ENCODE measurements at regions not wholly inside any gene's neighbourhood (a gene's known extent, or its start where the extent isn't known, plus 50 kb on each side); places are given as distances from the start of the nearest gene placed in this dataset.

DNA sequence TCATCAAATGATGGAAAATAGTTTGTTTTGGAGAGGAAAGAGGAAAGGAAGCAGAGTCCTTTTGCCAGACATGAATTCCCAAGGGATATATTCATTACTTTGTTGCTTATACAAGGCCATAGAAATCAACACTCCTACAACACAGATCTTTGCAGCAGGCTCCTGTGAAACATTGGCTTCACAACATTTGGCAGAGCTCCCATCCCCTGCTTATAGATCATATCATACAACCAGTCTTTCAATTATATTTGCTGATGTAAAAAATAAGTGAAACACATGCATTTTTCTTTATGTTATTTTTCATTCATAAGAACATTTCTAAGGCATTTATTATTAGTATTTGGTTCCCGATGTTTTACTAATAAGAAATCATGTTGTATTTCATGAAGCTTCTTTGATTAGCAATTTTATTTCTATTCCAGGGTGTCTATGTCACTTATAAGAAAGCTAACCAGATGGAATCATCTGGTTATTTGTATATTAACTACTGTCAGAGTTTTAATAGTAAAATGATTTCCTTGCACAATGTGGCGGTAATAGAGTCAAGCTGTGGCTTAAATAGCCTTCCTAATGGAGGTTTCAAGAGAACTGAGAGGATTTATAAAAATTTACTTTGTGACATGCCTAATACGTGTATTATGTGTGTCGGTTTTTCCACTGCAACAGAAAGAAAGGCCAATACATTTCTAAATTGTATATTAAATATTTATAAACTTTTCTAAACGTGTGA, 470.3 kb upstream of the NCAM2 start:
- in situ Hi-C loops (cut with MboI; ENCODE audit: low pct_unique_long_range_greater_than_20kb, low sequenced_read_pairs), result no loop called here
- no peak for DNase-seq

DNA sequence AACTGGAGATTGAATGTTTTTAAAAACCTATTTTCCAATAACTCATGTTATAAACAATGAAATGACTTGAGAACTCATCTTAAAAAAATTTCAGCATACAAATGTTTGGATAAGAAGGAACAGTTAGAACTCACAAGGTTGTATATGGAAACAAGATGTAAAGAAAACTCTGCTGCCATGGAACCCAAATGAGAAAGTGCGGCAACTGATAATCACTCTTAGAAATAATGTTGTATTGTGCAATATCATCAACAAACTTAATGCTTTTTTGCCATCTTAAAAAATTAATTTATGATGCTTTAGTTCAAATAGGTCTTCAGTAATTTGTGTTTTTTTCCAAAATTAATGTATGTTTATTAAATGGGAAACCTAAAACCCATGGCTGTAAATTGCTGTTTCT, 461.1 kb upstream of the NCAM2 start:
- in situ Hi-C loops (cut with MboI; ENCODE audit: low pct_unique_long_range_greater_than_20kb, low sequenced_read_pairs), result no loop called here
- DNase-seq, result no peak

DNA sequence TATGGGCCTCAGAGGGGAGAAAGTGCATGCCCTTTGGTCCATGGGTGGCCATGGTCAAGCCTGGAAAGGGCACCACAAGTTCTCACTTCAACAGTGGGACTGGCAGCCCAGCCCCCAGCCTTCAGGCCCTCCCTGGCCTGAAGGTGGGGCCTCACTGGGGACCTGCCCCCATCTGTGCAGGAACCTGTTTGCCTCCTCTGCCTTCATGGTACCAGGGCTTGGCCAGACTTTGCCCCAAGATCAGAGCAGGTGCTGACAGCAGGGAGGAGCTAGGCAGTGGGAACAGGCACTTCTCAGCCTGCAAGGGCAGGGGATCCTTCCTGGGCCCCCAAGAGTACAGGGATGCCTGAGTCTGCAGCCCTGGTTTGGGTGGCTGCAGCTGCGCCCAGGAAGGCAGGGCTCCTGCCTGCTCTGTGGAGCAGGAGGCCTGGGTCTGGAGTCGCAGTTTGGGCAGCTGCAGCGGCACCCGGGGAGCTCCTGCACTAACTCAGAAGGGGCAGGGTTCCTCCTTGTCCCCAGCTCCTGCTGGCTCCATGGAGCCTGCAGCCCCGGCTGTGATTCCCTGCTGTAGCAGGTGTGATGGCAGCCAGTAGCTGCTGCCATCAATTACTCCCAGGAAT, 460.1 kb upstream of the NCAM2 start:
- in situ Hi-C loops (cut with MboI; ENCODE audit: low pct_unique_long_range_greater_than_20kb, low sequenced_read_pairs), result no loop called here

DNA sequence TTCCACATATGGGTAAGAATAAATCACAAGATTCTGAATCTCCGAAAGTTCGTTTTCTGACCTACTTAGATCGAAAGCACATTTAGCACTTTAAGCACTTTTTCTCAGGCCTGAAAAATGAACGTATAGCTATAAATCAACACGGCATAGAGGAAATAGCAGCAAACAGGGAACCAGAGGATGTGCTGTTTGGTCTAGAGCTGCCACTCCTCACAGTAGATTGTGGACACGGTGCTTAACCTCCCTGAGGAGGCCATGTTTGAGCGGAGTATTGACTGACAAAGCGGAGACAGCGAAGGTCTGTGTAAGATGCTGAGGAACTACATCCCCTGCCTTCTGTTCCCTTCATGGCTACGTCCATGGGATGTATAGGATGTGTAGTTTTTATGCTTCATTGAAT, 452.8 kb upstream of the NCAM2 start:
- DNase-seq, result no peak
- in situ Hi-C loops (cut with MboI; ENCODE audit: low pct_unique_long_range_greater_than_20kb, low sequenced_read_pairs), result no loop called here

More for the DNA sequence above, 460.1 kb upstream of the NCAM2 start:
- DNase-seq, result no peak

DNA sequence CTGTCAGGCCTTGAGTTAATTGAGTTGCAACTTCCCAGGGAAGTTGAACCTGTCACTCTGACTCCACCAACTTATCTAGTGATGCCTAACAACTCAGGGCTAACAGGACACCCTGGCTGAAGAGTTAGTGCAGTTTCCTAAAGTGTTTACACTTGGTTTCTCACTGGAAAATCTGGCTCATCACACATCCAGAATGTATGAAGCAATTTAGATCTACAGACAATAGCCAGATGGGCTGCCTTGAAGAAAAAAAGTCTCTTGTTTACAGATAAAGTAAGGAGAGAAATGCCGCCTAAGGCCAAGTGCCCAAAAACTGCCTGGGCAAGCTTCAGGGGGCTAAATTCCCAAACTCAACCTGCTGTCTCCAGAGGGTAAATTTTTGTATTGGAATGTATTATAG, 446.3 kb upstream of the NCAM2 start:
- in situ Hi-C loops (cut with MboI; ENCODE audit: low pct_unique_long_range_greater_than_20kb, low sequenced_read_pairs), result no loop called here
- DNase-seq, result no peak

DNA sequence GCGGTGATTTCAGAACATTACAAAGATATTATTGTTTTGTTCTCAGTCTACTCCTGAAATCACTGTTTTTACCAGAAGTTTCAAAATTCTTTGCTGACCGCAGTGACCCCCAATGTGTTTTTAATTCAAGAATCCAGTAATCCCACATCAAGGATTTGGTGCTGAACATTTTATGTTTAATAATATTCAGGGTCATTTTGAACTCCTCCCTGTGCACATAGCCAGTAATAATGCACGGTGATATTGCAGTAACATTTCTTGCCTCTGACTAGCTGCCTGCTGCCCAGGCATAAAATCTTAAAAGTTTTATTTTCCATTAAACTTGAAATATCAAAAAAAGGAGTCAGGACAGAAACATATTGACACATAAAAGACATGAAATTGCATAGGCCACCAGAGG, 443.4 kb upstream of the NCAM2 start:
- in situ Hi-C loops (cut with MboI; ENCODE audit: low pct_unique_long_range_greater_than_20kb, low sequenced_read_pairs), result no loop called here
- no peak for DNase-seq

DNA sequence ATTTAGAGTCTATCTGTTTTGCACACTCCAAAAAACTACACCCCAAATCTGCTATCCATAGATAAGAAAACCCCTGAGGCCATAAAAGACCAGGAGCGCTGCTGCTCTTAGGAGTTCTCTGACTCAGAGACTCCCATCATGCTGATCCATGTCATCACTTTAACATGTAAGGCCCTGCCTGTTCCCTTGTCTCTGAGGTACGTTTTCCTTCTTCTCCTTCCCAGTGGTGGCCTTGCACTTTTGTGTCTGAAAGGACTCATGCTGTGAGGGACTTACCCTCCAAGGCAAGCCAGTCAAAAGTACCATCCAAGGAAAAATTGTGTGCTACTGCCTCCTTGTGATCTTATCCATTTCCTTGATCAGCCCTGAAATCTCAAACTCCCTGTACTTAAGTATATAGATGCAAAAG, 427.4 kb upstream of the NCAM2 start:
- in situ Hi-C loops (cut with MboI; ENCODE audit: low pct_unique_long_range_greater_than_20kb, low sequenced_read_pairs), result no loop called here
- peak; percentile 68 for DNase-seq

DNA sequence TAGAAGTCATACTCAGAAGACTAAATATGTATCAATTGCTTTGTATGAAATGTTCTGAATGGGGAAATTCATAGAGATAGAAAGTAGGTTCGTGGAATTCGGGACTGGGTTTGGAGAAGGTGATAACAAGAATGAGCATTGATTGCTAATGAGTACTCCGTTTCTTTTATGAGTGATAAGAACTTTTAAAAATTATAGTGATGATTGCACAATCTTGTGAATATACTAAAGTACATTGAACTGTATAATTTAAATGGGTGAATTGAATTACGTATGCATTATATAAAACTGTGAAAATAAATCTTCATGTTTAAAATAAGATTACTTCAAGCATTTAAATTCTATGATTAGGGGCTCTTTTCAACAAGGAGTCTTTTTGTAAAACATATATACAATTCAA, 425.6 kb upstream of the NCAM2 start:
- DNase-seq, result no peak
- in situ Hi-C loops (cut with MboI; ENCODE audit: low pct_unique_long_range_greater_than_20kb, low sequenced_read_pairs), result no loop called here

DNA sequence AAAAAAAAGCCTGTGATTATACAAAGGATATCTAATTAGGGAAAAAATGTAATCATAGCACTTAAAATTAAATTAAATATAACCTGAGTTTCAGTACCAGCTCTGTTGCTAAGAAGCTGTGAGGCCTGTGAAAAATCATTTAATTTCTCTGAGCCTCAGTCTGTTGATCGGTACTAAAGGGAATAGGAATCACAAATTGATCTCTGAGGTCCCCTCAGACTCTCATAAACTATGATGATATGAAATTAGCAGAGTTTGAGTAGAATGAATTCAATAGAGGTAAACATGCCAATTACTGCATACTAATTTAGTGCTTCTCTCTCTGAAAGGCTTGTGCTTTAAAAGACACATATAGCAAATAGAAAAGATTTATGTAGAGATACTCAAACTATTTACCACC, 416.8 kb upstream of the NCAM2 start:
- in situ Hi-C loops (cut with MboI; ENCODE audit: low pct_unique_long_range_greater_than_20kb, low sequenced_read_pairs), result no loop called here
- DNase-seq, result no peak

DNA sequence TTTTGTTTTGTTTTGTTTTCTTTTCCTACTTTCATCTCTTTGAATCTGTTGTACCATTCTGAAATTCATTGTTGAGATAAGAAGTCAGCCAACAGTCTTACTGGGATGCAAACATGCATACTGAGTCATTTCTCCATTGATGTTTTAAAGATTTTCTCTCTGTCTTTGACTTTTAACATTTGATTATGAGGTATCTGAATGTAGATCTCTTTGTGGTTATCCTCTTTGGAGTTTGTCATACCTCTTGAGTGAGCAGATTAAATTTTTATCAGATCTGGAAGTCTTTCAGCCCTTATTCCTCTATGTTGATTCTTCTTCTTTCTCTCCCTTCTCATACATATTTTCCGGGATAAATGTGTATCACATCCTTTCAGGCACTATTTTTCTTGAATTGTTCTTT, 406.9 kb upstream of the NCAM2 start:
- peak; percentile 45 for DNase-seq
- in situ Hi-C loops (cut with MboI; ENCODE audit: low pct_unique_long_range_greater_than_20kb, low sequenced_read_pairs), result no loop called here

DNA sequence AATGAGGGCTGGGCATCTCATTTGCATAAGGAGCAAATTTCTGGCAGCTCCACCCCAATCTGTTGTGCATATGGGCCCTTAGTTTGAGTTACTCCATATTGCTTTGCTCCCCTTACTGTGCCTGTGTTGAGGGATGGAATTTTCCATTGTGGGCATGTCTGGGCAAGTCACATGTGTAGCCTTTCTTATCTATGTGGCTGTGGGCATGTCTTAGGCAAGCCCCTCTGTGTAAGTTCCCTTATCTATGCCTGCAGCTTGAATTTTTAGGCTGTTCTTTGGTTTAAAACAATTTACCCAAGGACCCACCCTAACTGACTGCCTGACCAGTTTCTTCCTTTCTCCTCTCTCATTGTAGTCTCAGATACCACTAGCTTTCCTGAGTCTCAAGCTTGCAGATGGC, 405.7 kb upstream of the NCAM2 start:
- DNase-seq, result peak; percentile 86
- in situ Hi-C loops (cut with MboI; ENCODE audit: low pct_unique_long_range_greater_than_20kb, low sequenced_read_pairs), result no loop called here

DNA sequence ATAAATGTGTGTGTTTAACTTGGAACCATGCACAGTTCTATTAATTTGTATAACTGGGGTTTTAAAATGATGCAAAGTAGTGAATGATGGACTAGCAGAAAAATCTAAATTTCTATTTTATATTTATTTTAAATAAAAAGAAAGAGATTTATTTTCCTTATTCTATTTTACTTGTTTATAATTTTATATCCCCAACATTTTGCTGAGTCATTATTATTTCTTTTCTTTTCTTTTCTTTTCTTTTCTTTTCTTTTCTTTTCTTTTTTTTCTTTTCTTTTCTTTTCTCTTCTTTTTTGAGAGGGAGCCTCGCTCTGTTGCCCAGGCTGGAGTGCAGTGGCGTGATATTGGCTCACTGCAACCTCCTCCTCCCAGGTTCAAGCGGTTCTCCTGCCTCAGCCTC, 395.0 kb upstream of the NCAM2 start:
- no peak for DNase-seq
- in situ Hi-C loops (cut with MboI; ENCODE audit: low pct_unique_long_range_greater_than_20kb, low sequenced_read_pairs), result no loop called here

DNA sequence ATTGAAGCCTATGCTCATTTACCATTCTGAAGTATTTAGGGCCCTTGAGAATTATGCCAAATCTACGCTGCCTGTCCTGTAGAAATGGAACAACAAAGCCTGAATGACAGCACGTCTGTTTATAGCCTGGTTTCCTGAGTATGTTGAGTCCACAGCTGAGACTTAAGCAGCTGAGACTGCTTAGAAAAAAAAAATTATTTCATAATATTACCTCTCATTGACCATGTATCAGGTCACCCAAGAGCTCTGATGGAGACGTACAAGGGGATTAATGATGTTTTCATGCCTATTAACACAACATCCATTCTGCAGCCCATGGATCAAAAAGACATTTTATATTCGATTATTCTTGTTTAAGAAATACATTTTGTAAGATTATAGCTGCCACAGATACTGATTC, 387.2 kb upstream of the NCAM2 start:
- DNase-seq, result no peak
- in situ Hi-C loops (cut with MboI; ENCODE audit: low pct_unique_long_range_greater_than_20kb, low sequenced_read_pairs), result no loop called here

DNA sequence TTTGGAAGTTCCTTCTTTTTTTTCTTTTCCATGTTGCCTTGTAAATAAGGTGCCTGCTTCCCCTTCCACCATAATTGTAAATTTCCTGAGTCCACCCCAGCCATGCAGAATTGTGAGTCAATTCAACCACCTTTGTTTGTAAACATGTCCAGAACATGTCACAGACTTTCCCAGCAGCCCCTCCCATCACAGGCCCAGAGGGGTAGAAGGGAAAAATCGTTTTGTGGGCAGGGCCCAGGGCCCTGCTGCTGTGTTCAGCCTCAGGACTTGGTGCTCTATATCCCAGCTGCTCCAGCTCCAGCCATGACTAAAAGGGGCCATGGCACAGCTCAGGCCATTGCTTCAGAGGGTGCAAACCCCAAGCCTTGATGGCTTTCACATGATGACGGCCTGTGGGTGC, 384.6 kb upstream of the NCAM2 start:
- peak; percentile 35 for DNase-seq
- in situ Hi-C loops (cut with MboI; ENCODE audit: low pct_unique_long_range_greater_than_20kb, low sequenced_read_pairs), result no loop called here

DNA sequence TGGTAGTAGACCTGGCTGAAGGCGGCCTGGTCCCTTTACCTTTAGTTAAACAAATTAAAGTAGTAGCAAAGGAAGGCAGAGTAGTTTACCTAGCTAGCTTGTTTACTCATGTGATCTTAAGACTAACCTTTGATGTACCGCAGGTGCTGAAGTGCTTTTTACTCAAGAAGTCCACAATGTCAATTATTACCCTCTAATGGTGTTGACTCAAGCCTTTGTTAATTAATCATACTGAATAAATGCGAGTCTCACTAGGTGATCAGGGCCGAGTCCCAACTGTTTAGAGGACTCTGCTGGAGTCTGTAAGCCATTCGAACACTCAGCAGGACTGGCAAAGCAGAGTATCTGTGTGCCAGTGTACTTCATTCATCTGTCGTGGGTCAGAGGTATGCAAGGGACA, 381.1 kb upstream of the NCAM2 start:
- DNase-seq, result no peak
- in situ Hi-C loops (cut with MboI; ENCODE audit: low pct_unique_long_range_greater_than_20kb, low sequenced_read_pairs), result no loop called here

DNA sequence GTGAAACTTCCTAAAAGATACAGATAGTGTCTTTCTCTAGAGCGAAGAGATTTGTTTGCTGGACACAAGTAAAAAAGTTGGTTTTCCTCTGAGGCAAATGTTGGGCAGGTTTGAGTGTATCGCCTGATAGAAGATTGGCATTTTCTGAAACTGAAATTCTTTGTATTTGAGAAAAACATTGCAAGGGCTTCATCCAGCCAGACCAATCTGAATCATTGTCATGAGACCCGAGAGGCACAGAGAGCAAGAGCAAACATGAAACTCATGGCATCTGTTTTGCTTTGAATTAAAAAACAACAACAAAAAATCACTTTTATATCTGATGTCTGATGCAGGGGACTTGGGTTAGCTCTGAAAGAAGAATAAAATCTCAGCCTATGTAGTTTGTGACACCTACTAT, 379.3 kb upstream of the NCAM2 start:
- no peak for DNase-seq
- in situ Hi-C loops (cut with MboI; ENCODE audit: low pct_unique_long_range_greater_than_20kb, low sequenced_read_pairs), result no loop called here

DNA sequence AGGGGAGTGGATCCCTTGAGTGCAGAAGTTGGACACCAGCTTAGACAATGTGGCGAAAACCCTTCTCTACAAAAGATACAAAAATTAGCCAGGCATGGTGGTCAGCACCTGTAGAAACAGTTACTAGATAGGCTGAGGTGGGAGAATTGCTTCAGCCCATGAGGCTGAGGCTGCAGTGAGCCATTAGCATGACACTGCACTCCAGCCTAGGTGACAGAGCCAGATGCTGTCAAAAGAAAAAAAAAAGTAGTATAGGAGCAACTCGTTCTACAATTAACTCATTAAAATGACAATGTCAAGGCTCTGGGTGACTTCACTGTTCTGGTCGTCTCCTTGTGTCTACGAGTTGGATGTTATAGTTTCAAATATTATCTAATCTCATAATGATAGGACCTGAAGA, 370.6 kb upstream of the NCAM2 start:
- no peak for DNase-seq
- in situ Hi-C loops (cut with MboI; ENCODE audit: low pct_unique_long_range_greater_than_20kb, low sequenced_read_pairs), result no loop called here

DNA sequence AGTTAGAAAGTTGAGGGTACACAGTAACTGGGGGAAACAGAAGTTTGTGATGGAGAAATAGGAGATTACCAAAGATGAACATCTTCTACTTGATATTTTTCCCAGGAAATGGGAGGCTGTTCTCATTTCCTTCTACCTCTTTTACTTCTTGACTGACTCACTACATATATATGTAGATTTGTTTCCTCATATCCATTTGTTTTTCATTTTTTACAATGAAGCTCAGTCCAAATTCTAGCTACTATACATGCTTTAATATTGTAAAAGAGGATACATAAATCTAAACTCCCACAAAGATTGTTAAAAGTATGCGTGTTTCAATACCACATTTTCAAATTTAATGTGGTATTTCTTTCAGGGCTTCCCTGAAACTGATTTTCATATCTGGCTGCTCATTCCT, 366.6 kb upstream of the NCAM2 start:
- in situ Hi-C loops (cut with MboI; ENCODE audit: low pct_unique_long_range_greater_than_20kb, low sequenced_read_pairs), result no loop called here
- no peak for DNase-seq

DNA sequence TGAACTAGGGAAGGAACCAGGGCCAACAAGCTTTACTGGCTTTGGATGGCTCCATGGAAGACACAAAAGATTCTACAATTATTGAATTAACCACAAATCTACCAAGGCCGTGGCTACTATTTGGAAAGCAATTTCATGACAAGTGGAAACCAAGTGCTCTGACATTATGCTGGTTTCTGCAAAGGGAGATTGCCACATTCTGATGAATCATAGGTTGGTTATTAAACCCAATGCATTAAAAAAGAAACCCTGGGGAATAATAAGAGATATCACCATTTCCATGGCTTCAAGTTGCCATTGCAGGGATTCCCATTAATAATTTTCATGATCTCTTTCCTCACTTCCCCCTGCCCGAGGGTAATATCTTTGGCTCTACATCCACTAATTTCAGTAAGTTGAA, 359.2 kb upstream of the NCAM2 start:
- no peak for DNase-seq
- in situ Hi-C loops (cut with MboI; ENCODE audit: low pct_unique_long_range_greater_than_20kb, low sequenced_read_pairs), result no loop called here

DNA sequence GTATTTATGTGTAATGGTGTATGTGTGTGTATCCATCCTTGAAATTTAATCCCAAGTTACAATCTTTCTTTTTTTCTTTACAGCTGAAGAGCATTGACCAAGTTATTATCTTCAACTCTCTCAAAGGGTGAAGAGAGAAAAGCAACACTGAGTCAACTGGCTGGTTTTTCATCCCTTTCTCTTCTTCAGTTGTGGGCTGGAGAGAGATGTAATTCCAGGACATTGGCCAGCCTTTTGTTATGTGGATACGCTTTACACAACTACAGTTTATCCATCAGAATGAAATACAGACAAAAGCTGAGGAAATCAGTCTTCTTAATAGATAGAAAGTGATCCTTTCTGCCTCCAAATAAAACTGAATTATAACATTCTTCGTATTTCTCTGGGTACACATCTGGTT, 357.0 kb upstream of the NCAM2 start:
- in situ Hi-C loops (cut with MboI; ENCODE audit: low pct_unique_long_range_greater_than_20kb, low sequenced_read_pairs), result no loop called here
- DNase-seq, result no peak

DNA sequence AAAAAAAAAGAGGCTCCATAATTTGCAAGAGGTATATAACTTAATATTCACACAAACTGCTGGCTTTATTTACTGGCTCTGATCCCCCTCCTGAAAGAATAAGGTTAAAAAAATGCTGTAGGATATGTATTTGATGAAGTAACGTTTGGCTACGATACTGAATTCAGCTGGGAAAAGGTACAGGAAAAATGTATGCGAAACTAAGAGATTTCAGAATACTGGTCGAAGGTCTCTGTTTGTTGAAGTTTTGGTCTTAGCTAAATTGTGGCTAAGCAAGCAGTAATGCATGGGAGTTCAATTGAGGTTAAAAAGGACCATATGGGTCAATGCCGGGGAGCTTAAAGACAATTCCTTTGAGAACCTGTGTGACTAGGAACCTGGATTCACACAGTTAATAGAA, 355.5 kb upstream of the NCAM2 start:
- in situ Hi-C loops (cut with MboI; ENCODE audit: low pct_unique_long_range_greater_than_20kb, low sequenced_read_pairs), result no loop called here
- DNase-seq, result no peak
